ENCODE measurements at regions not wholly inside any gene's neighbourhood (a gene's known extent, or its start where the extent isn't known, plus 50 kb on each side); places are given as distances from the start of the nearest gene placed in this dataset.

GRCh38 chr1:4144349-4144971 lies 244.4 kb upstream of the C1orf174 start:
- TF ChIP-seq CTCF (IDR thresholded peaks at IDR 0.05) (no peak), POLR2AphosphoS5 (IDR thresholded peaks at IDR 0.05) (no peak), POLR2A (IDR thresholded peaks at IDR 0.05; ENCODE audit: low read depth) (no peak), EP300 (IDR thresholded peaks at IDR 0.05) (no peak)
